EH (cell line): ENCODE measurements at regions not wholly inside any gene's neighbourhood (a gene's known extent, or its start where the extent isn't known, plus 50 kb on each side); places are given as distances from the start of the nearest gene placed in this dataset.
"Not testable (repeated sequence)": the region's sequence is repeated elsewhere in the genome, so short reads cannot be mapped to it uniquely, and the experiment has no call there.

ENCODE experiments used
- DNase-seq: peaks from one replicate; pipeline ENCODE4 v3.0.0-alpha.2; 2015; ENCODE audit warnings: low read depth

GRCh38 chr9:110023221-110023620, 184.7 kb downstream of the C9orf152 start:
- not testable (repeated sequence) for DNase-seq

GRCh38 chr9:110025551-110026170, 182.3 kb downstream of the C9orf152 start:
- no peak for DNase-seq

- DNase-seq, result peak; percentile 77
Measured at GRCh38 chr9:110027671-110028081, 180.3 kb downstream of the C9orf152 start.

- no peak for DNase-seq
Measured at GRCh38 chr9:110028271-110028670, 179.7 kb downstream of the C9orf152 start.

- no peak for DNase-seq
Measured at GRCh38 chr9:110028676-110029075, 179.3 kb downstream of the C9orf152 start.

GRCh38 chr9:110029429-110029955, 178.5 kb downstream of the C9orf152 start:
- peak; percentile 96 for DNase-seq

- DNase-seq, result no peak
Measured at GRCh38 chr9:110029956-110030480, 177.9 kb downstream of the C9orf152 start.

- DNase-seq, result peak; percentile 84
Measured at GRCh38 chr9:110030632-110031031, 177.3 kb downstream of the C9orf152 start.

- peak; percentile 91 for DNase-seq
Measured at GRCh38 chr9:110031511-110032173, 176.3 kb downstream of the C9orf152 start.

GRCh38 chr9:110032532-110032931, 175.4 kb downstream of the C9orf152 start:
- DNase-seq, result not testable (repeated sequence)

GRCh38 chr9:110033869-110034268, 174.1 kb downstream of the C9orf152 start:
- DNase-seq, result peak; percentile 67

- DNase-seq, result no peak
Measured at GRCh38 chr9:110036286-110036685, 171.7 kb downstream of the C9orf152 start.

- peak; percentile 88 for DNase-seq
Measured at GRCh38 chr9:110040788-110041187, 167.2 kb downstream of the C9orf152 start.

GRCh38 chr9:110041452-110041851, 166.5 kb downstream of the C9orf152 start:
- no peak for DNase-seq

GRCh38 chr9:110047232-110047954, 160.6 kb downstream of the C9orf152 start:
- DNase-seq, result no peak

- no peak for DNase-seq
Measured at GRCh38 chr9:110047955-110048402, 160.0 kb downstream of the C9orf152 start.

- DNase-seq, result peak; percentile 85
Measured at GRCh38 chr9:110048403-110048975, 159.5 kb downstream of the C9orf152 start.

- peak; percentile 55 for DNase-seq
Measured at GRCh38 chr9:110048976-110049698, 158.8 kb downstream of the C9orf152 start.

GRCh38 chr9:110049699-110050450, 158.1 kb downstream of the C9orf152 start:
- peak; percentile 61 for DNase-seq

GRCh38 chr9:110050925-110051355, 157.0 kb downstream of the C9orf152 start:
- DNase-seq, result peak; percentile 99

GRCh38 chr9:110056062-110056461, 151.9 kb downstream of the C9orf152 start:
- no peak for DNase-seq
